ENCODE measurements at regions not wholly inside any gene's neighbourhood (a gene's known extent, or its start where the extent isn't known, plus 50 kb on each side); places are given as distances from the start of the nearest gene placed in this dataset.

DNA sequence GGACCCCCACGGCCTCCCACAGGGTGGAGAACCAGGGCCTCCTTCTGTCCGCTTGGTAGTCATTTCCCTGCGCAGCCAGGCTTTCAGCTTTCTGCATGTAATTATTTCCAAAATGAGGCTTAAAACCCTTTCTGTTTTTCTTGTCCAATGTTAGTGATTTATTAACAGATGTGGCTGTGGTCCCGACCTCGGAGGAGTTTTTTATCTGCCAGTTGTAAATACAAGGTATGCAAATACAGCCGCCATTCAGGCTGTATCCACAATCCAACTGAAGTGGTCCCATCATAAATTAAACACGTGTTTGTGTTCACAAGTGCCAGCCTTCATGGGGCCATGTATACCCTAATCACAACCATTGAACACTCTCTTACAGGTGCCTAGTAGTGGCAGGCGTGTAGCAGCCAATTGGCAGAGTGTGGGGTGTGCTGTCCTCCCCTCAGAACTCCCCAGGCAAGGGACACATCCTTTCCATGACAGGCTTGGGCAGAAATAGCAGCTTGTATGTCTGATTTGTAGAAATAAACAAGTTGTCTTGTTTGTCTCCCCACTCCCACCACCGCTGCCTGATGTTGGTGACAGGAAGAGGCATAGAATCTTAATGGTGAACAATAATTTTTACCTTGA lies 251.3 kb upstream of the MKI67 start:
- no peak overlapping the region for H3K4me3 ChIP-seq (replicated peaks; ENCODE audit: low read depth, low read length)
- DNase-seq (ENCODE audit: extremely low read depth, low read depth) = no peak
- TF ChIP-seq, protein P1, sequence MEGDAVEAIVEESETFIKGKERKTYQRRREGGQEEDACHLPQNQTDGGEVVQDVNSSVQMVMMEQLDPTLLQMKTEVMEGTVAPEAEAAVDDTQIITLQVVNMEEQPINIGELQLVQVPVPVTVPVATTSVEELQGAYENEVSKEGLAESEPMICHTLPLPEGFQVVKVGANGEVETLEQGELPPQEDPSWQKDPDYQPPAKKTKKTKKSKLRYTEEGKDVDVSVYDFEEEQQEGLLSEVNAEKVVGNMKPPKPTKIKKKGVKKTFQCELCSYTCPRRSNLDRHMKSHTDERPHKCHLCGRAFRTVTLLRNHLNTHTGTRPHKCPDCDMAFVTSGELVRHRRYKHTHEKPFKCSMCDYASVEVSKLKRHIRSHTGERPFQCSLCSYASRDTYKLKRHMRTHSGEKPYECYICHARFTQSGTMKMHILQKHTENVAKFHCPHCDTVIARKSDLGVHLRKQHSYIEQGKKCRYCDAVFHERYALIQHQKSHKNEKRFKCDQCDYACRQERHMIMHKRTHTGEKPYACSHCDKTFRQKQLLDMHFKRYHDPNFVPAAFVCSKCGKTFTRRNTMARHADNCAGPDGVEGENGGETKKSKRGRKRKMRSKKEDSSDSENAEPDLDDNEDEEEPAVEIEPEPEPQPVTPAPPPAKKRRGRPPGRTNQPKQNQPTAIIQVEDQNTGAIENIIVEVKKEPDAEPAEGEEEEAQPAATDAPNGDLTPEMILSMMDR (IDR thresholded peaks at IDR 0.05; ENCODE audit: low read depth, low read length, missing control alignments) = no peak

- DNase-seq (ENCODE audit: extremely low read depth, low read depth) = no peak
- H3K4me3 ChIP-seq (replicated peaks; ENCODE audit: low read depth, low read length) = no peak overlapping the region
- TF ChIP-seq, protein P1 (IDR thresholded peaks at IDR 0.05; ENCODE audit: low read depth, low read length, missing control alignments) = no peak
These were observed 251.8 kb upstream of the MKI67 start for GRCh38 chr10:128377988-128378387.

GRCh38 chr10:128380946-128381345 lies 254.7 kb upstream of the MKI67 start:
- TF ChIP-seq, protein P1 (IDR thresholded peaks at IDR 0.05; ENCODE audit: low read depth, low read length, missing control alignments) = no peak
- no peak for DNase-seq (ENCODE audit: extremely low read depth, low read depth)

GRCh38 chr10:128382225-128382624 lies 256.0 kb upstream of the MKI67 start:
- no peak for DNase-seq (ENCODE audit: extremely low read depth, low read depth)
- TF ChIP-seq, protein P1 (IDR thresholded peaks at IDR 0.05; ENCODE audit: low read depth, low read length, missing control alignments) = no peak
- H3K4me3 ChIP-seq (replicated peaks; ENCODE audit: low read depth, low read length) = no peak overlapping the region

More at GRCh38 chr10:128380946-128381345, 254.7 kb upstream of the MKI67 start:
- H3K4me3 ChIP-seq (replicated peaks; ENCODE audit: low read depth, low read length) = no peak overlapping the region

DNA sequence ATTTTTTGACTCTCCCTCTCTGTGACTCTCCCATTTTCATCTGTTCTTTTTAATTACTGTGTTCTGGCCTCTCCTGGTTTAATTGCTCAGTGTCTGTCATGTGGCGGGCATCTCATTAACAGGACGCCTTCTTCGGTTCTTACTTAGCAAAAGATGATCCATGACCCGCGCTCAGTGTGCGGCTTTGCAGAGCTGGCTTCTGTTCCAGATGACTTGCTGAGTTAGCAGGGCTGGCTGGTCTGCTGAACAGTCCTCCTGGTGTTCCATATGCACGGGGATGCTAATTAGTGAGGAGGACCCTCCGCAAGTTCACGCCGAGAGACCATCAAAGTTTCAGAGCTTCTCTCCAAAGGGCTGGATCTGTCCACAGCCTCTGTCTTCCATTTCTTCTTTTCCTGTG lies 258.6 kb upstream of the MKI67 start:
- TF ChIP-seq, protein P1 (IDR thresholded peaks at IDR 0.05; ENCODE audit: low read depth, low read length, missing control alignments) = no peak
- H3K4me3 ChIP-seq (replicated peaks; ENCODE audit: low read depth, low read length) = no peak overlapping the region
- no peak for DNase-seq (ENCODE audit: extremely low read depth, low read depth)

DNA sequence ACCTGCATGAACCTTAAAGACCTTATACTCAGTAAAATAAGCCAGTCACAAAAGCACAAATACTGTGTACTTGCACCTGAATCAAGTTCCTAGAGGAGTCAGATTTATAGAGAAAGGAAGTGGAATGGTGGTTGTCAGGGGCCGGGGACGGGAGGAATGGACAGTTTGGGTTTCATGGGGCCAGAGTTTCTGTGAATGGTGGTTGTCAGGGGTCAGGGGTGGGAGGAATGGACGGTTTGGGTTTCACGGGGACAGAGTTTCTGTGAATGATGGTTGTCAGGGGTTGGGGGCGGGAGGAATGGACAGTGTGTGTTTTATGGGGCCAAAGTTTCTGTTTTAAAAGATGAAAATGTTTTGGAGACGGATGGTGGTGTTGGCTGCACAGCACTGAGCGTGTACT lies 260.0 kb upstream of the MKI67 start:
- TF ChIP-seq, protein P1 (IDR thresholded peaks at IDR 0.05; ENCODE audit: low read depth, low read length, missing control alignments) = no peak
- no peak for DNase-seq (ENCODE audit: extremely low read depth, low read depth)
- H3K4me3 ChIP-seq (replicated peaks; ENCODE audit: low read depth, low read length) = no peak overlapping the region

Measured in HFF-Myc (cell line).